ENCODE measurements at regions not wholly inside any gene's neighbourhood (a gene's known extent, or its start where the extent isn't known, plus 50 kb on each side); places are given as distances from the start of the nearest gene placed in this dataset.
"Not testable (repeated sequence)": the region's sequence is repeated elsewhere in the genome, so short reads cannot be mapped to it uniquely, and the experiment has no call there.

- POLR2A ChIA-PET, result no interaction called here
- peaks cover 0 to 3% (median 0%) of the 10 kb centered on the region in 9 donors for H3K9me3 Mint-ChIP-seq
- H3K36me3 Mint-ChIP-seq, result no peaks in the 10 kb centered on the region
- no peak overlapping the region for H3K27ac Mint-ChIP-seq
- no peak overlapping the region for H3K4me3 Mint-ChIP-seq
- H3K27me3 Mint-ChIP-seq, result peaks cover 0 to 2% (median 0%) of the 10 kb centered on the region in 5 donors
- ATAC-seq, result no peak
- no peaks in the 10 kb centered on the region for H3K4me1 Mint-ChIP-seq
- no peak for DNase-seq
Measured at GRCh38 chr3:87541723-87542122, 265.3 kb upstream of the POU1F1 start.

- DNase-seq, POLR2A ChIA-PET, H3K4me1 Mint-ChIP-seq, H3K27me3 Mint-ChIP-seq, H3K9me3 Mint-ChIP-seq, H3K4me3 Mint-ChIP-seq, ATAC-seq, H3K27ac Mint-ChIP-seq, H3K36me3 Mint-ChIP-seq: not testable (repeated sequence)
Measured at GRCh38 chr3:87538722-87539121, 262.3 kb upstream of the POU1F1 start.

GRCh38 chr3:87509401-87509800 is 233.0 kb upstream of the POU1F1 start:
- POLR2A ChIA-PET, result no interaction called here
- Mint-ChIP-seq H3K27me3 (peaks cover 0 to 1% (median 0%) of the 10 kb centered on the region in 5 donors), H3K27ac (no peak overlapping the region), H3K9me3 (no peaks in the 10 kb centered on the region), H3K36me3 (peaks cover 0 to 1% (median 0%) of the 10 kb centered on the region in 3 donors), H3K4me1 (no peaks in the 10 kb centered on the region), H3K4me3 (no peak overlapping the region)
- ATAC-seq (no peak), DNase-seq (no peak)

GRCh38 chr3:87508921-87509320 is 232.5 kb upstream of the POU1F1 start:
- H3K27me3 Mint-ChIP-seq, result peaks cover 0 to 1% (median 0%) of the 10 kb centered on the region in 5 donors
- no peak overlapping the region for H3K4me3 Mint-ChIP-seq
- H3K9me3 Mint-ChIP-seq, result no peaks in the 10 kb centered on the region
- DNase-seq, result no peak
- ATAC-seq, result no peak
- POLR2A ChIA-PET, result no interaction called here
- H3K4me1 Mint-ChIP-seq, result no peaks in the 10 kb centered on the region
- H3K36me3 Mint-ChIP-seq, result peaks cover 0 to 1% (median 0%) of the 10 kb centered on the region in 3 donors
- no peak overlapping the region for H3K27ac Mint-ChIP-seq

GRCh38 chr3:87507753-87508152 is 231.4 kb upstream of the POU1F1 start:
- Mint-ChIP-seq H3K36me3 (peaks cover 0 to 1% (median 0%) of the 10 kb centered on the region in 3 donors), H3K4me3 (no peak overlapping the region), H3K9me3 (no peaks in the 10 kb centered on the region), H3K4me1 (no peaks in the 10 kb centered on the region), H3K27me3 (peaks cover 0 to 1% (median 0%) of the 10 kb centered on the region in 5 donors), H3K27ac (no peak overlapping the region)
- ATAC-seq, result no peak
- POLR2A ChIA-PET, result no interaction called here
- DNase-seq, result no peak

- POLR2A ChIA-PET, result no interaction called here
- H3K27ac Mint-ChIP-seq, result no peak overlapping the region
- H3K36me3 Mint-ChIP-seq, result peaks cover 0 to 1% (median 0%) of the 10 kb centered on the region in 3 donors
- H3K4me1 Mint-ChIP-seq, result no peaks in the 10 kb centered on the region
- peaks cover 0 to 1% (median 0%) of the 10 kb centered on the region in 5 donors for H3K27me3 Mint-ChIP-seq
- ATAC-seq, result no peak
- H3K9me3 Mint-ChIP-seq, result no peaks in the 10 kb centered on the region
- DNase-seq, result no peak
- no peak overlapping the region for H3K4me3 Mint-ChIP-seq
Measured at GRCh38 chr3:87503900-87504498, 227.6 kb upstream of the POU1F1 start.

GRCh38 chr3:87501076-87501475 is 224.7 kb upstream of the POU1F1 start:
- ATAC-seq (no peak), DNase-seq (no peak)
- H3K27ac Mint-ChIP-seq, result no peak overlapping the region
- POLR2A ChIA-PET, result no interaction called here
- no peaks in the 10 kb centered on the region for H3K9me3 Mint-ChIP-seq
- H3K4me1 Mint-ChIP-seq, result no peaks in the 10 kb centered on the region
- H3K36me3 Mint-ChIP-seq, result peaks cover 0 to 1% (median 0%) of the 10 kb centered on the region in 3 donors
- no peak overlapping the region for H3K4me3 Mint-ChIP-seq
- H3K27me3 Mint-ChIP-seq, result peaks cover 0 to 2% (median 0%) of the 10 kb centered on the region in 5 donors

GRCh38 chr3:87498358-87499080 is 222.1 kb upstream of the POU1F1 start:
- H3K4me3 Mint-ChIP-seq, result no peak overlapping the region
- no peak overlapping the region for H3K27ac Mint-ChIP-seq
- H3K36me3 Mint-ChIP-seq, result no peaks in the 10 kb centered on the region
- DNase-seq, result no peak
- POLR2A ChIA-PET, result no interaction called here
- no peaks in the 10 kb centered on the region for H3K4me1 Mint-ChIP-seq
- H3K9me3 Mint-ChIP-seq, result peaks cover 0 to 8% (median 0%) of the 10 kb centered on the region in 9 donors
- peaks cover 0 to 4% (median 0%) of the 10 kb centered on the region in 5 donors for H3K27me3 Mint-ChIP-seq
- no peak for ATAC-seq

GRCh38 chr3:87495938-87496337 is 219.6 kb upstream of the POU1F1 start:
- DNase-seq, result no peak

GRCh38 chr3:87494264-87494663 is 217.9 kb upstream of the POU1F1 start:
- peaks cover 0 to 9% (median 0%) of the 10 kb centered on the region in 9 donors for H3K9me3 Mint-ChIP-seq
- no peak overlapping the region for H3K4me3 Mint-ChIP-seq
- no peaks in the 10 kb centered on the region for H3K4me1 Mint-ChIP-seq
- DNase-seq (no peak), ATAC-seq (no peak)
- POLR2A ChIA-PET, result no interaction called here
- no peaks in the 10 kb centered on the region for H3K36me3 Mint-ChIP-seq
- peaks cover 0 to 8% (median 1%) of the 10 kb centered on the region in 5 donors for H3K27me3 Mint-ChIP-seq
- H3K27ac Mint-ChIP-seq, result no peak overlapping the region

More at GRCh38 chr3:87495938-87496337, 219.6 kb upstream of the POU1F1 start:
- Mint-ChIP-seq H3K4me3 (no peak overlapping the region), H3K4me1 (no peaks in the 10 kb centered on the region), H3K27me3 (peaks cover 0 to 5% (median 1%) of the 10 kb centered on the region in 5 donors), H3K9me3 (peaks cover 0 to 9% (median 0%) of the 10 kb centered on the region in 9 donors), H3K27ac (no peak overlapping the region), H3K36me3 (no peaks in the 10 kb centered on the region)
- POLR2A ChIA-PET, result no interaction called here
- ATAC-seq, result no peak

GRCh38 chr3:87491843-87492242 is 215.5 kb upstream of the POU1F1 start:
- H3K4me1 Mint-ChIP-seq, result no peaks in the 10 kb centered on the region
- POLR2A ChIA-PET, result no interaction called here

GRCh38 chr3:87489892-87490291 is 213.5 kb upstream of the POU1F1 start:
- H3K9me3 Mint-ChIP-seq, result peaks cover 0 to 9% (median 1%) of the 10 kb centered on the region in 9 donors
- DNase-seq (no peak), ATAC-seq (no peak)
- peaks cover 0 to 8% (median 1%) of the 10 kb centered on the region in 5 donors for H3K27me3 Mint-ChIP-seq
- H3K36me3 Mint-ChIP-seq, result no peaks in the 10 kb centered on the region
- no peak overlapping the region for H3K27ac Mint-ChIP-seq
- POLR2A ChIA-PET, result no interaction called here
- no peaks in the 10 kb centered on the region for H3K4me1 Mint-ChIP-seq
- no peak overlapping the region for H3K4me3 Mint-ChIP-seq

More at GRCh38 chr3:87491843-87492242, 215.5 kb upstream of the POU1F1 start:
- ATAC-seq, result no peak
- H3K27me3 Mint-ChIP-seq, result peaks cover 0 to 8% (median 1%) of the 10 kb centered on the region in 5 donors
- H3K4me3 Mint-ChIP-seq, result no peak overlapping the region
- peaks cover 0 to 9% (median 0%) of the 10 kb centered on the region in 9 donors for H3K9me3 Mint-ChIP-seq
- H3K36me3 Mint-ChIP-seq, result no peaks in the 10 kb centered on the region
- no peak for DNase-seq
- H3K27ac Mint-ChIP-seq, result no peak overlapping the region

- no peak overlapping the region for H3K27ac Mint-ChIP-seq
- DNase-seq (no peak), ATAC-seq (no peak)
- H3K9me3 Mint-ChIP-seq, result peaks cover 0 to 3% (median 1%) of the 10 kb centered on the region in 9 donors
- H3K4me1 Mint-ChIP-seq, result no peaks in the 10 kb centered on the region
- POLR2A ChIA-PET, result no interaction called here
- peaks cover 0 to 8% (median 1%) of the 10 kb centered on the region in 5 donors for H3K27me3 Mint-ChIP-seq
- H3K4me3 Mint-ChIP-seq, result no peak overlapping the region
- no peaks in the 10 kb centered on the region for H3K36me3 Mint-ChIP-seq
Measured at GRCh38 chr3:87488765-87489164, 212.4 kb upstream of the POU1F1 start.

Data from naive thymus-derived CD8-positive, alpha-beta T cell (primary cell).